ENCODE measurements at regions not wholly inside any gene's neighbourhood (a gene's known extent, or its start where the extent isn't known, plus 50 kb on each side); places are given as distances from the start of the nearest gene placed in this dataset.

- H3K4me1 Mint-ChIP-seq = no peaks in the 10 kb centered on the region
- Histone ChIP-seq H3K4me1 (ENCODE audit: control insufficient read depth, insufficient read depth, low read length) (no peaks in the 10 kb centered on the region), H3K27me3 (ENCODE audit: control insufficient read depth, insufficient read depth, low read length) (no peaks in the 10 kb centered on the region), H3K36me3 (ENCODE audit: control insufficient read depth, insufficient read depth, low read length) (no peaks in the 10 kb centered on the region), H3K9me3 (ENCODE audit: control insufficient read depth, insufficient read depth, low read length) (no peaks in the 10 kb centered on the region), H3K27ac (ENCODE audit: low read length) (no peak overlapping the region), H3K4me3 (ENCODE audit: low read length) (no peak overlapping the region)
- 84% methylated on average over 12 of the region's 12 CpGs for WGBS (ENCODE audit: insufficient coverage)
- no peak overlapping the region for H3K27ac Mint-ChIP-seq
- ATAC-seq (no peak), DNase-seq (no peak)
- H3K36me3 Mint-ChIP-seq = no peaks in the 10 kb centered on the region
- intact Hi-C loops (cut with micrococcal nuclease) = no loop called here
- peaks cover 0 to 5% of the 10 kb centered on the region in 2 donors for H3K27me3 Mint-ChIP-seq (ENCODE audit: low read depth in 2 of 2)
- H3K4me3 Mint-ChIP-seq = no peak overlapping the region
- no peak for TF ChIP-seq CTCF (IDR thresholded peaks at IDR 0.05)
- H3K9me3 Mint-ChIP-seq = no peaks in the 10 kb centered on the region
These were observed 326.3 kb upstream of the DIO3 start for GRCh38 chr14:101234999-101235334.

GRCh38 chr14:101235335-101236103, 325.8 kb upstream of the DIO3 start:
- TF ChIP-seq CTCF (IDR thresholded peaks at IDR 0.05) = no peak
- Histone ChIP-seq H3K27me3 (ENCODE audit: control insufficient read depth, insufficient read depth, low read length) (no peaks in the 10 kb centered on the region), H3K9me3 (ENCODE audit: control insufficient read depth, insufficient read depth, low read length) (no peaks in the 10 kb centered on the region), H3K27ac (ENCODE audit: low read length) (no peak overlapping the region), H3K4me1 (ENCODE audit: control insufficient read depth, insufficient read depth, low read length) (no peaks in the 10 kb centered on the region), H3K36me3 (ENCODE audit: control insufficient read depth, insufficient read depth, low read length) (no peaks in the 10 kb centered on the region), H3K4me3 (ENCODE audit: low read length) (no peak overlapping the region)
- no peak overlapping the region for H3K4me3 Mint-ChIP-seq
- intact Hi-C loops (cut with micrococcal nuclease) = no loop called here
- H3K4me1 Mint-ChIP-seq = no peaks in the 10 kb centered on the region
- DNase-seq (no peak), ATAC-seq (peak in 1 of 3 donors; percentile 41)
- no peaks in the 10 kb centered on the region for H3K36me3 Mint-ChIP-seq
- no peaks in the 10 kb centered on the region for H3K9me3 Mint-ChIP-seq
- peaks cover 0 to 5% of the 10 kb centered on the region in 2 donors for H3K27me3 Mint-ChIP-seq (ENCODE audit: low read depth in 2 of 2)
- WGBS (ENCODE audit: insufficient coverage) = 64% methylated on average over 16 of the region's 16 CpGs
- H3K27ac Mint-ChIP-seq = no peak overlapping the region

GRCh38 chr14:101236496-101237251, 324.6 kb upstream of the DIO3 start:
- Mint-ChIP-seq H3K27ac (no peak overlapping the region), H3K4me3 (no peak overlapping the region), H3K36me3 (no peaks in the 10 kb centered on the region), H3K27me3 (ENCODE audit: low read depth in 2 of 2) (peaks cover 7 to 8% of the 10 kb centered on the region in 2 donors), H3K9me3 (no peaks in the 10 kb centered on the region), H3K4me1 (no peaks in the 10 kb centered on the region)
- H3K4me1 ChIP-seq (ENCODE audit: control insufficient read depth, insufficient read depth, low read length) = no peaks in the 10 kb centered on the region
- ATAC-seq (no peak), DNase-seq (no peak)
- no peaks in the 10 kb centered on the region for H3K9me3 ChIP-seq (ENCODE audit: control insufficient read depth, insufficient read depth, low read length)
- no peaks in the 10 kb centered on the region for H3K27me3 ChIP-seq (ENCODE audit: control insufficient read depth, insufficient read depth, low read length)
- H3K4me3 ChIP-seq (ENCODE audit: low read length) = no peak overlapping the region
- WGBS (ENCODE audit: insufficient coverage) = 89% methylated on average over 15 of the region's 15 CpGs
- intact Hi-C loops (cut with micrococcal nuclease) = no loop called here
- H3K36me3 ChIP-seq (ENCODE audit: control insufficient read depth, insufficient read depth, low read length) = no peaks in the 10 kb centered on the region
- no peak overlapping the region for H3K27ac ChIP-seq (ENCODE audit: low read length)
- TF ChIP-seq CTCF (IDR thresholded peaks at IDR 0.05) = no peak
